ENCODE measurements at regions not wholly inside any gene's neighbourhood (a gene's known extent, or its start where the extent isn't known, plus 50 kb on each side); places are given as distances from the start of the nearest gene placed in this dataset.

- TF ChIP-seq, protein P1, sequence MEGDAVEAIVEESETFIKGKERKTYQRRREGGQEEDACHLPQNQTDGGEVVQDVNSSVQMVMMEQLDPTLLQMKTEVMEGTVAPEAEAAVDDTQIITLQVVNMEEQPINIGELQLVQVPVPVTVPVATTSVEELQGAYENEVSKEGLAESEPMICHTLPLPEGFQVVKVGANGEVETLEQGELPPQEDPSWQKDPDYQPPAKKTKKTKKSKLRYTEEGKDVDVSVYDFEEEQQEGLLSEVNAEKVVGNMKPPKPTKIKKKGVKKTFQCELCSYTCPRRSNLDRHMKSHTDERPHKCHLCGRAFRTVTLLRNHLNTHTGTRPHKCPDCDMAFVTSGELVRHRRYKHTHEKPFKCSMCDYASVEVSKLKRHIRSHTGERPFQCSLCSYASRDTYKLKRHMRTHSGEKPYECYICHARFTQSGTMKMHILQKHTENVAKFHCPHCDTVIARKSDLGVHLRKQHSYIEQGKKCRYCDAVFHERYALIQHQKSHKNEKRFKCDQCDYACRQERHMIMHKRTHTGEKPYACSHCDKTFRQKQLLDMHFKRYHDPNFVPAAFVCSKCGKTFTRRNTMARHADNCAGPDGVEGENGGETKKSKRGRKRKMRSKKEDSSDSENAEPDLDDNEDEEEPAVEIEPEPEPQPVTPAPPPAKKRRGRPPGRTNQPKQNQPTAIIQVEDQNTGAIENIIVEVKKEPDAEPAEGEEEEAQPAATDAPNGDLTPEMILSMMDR (IDR thresholded peaks at IDR 0.05) = no peak
- TF ChIP-seq POLR2AphosphoS5 (IDR thresholded peaks at IDR 0.05) = no peak
- no peak for TF ChIP-seq POLR2A (IDR thresholded peaks at IDR 0.05)
Measured at GRCh38 chr12:73361864-73362230, 1089.7 kb downstream of the TRHDE start.
